HepG2 (cell line): ENCODE measurements at regions not wholly inside any gene's neighbourhood (a gene's known extent, or its start where the extent isn't known, plus 50 kb on each side); places are given as distances from the start of the nearest gene placed in this dataset.

Source experiments
- ATAC-seq: fragments of 200-7000 bp; cut with Tn5 transposase; 3 replicates; pipeline ENCODE4 v1.9.1; 2020; ENCODE audit warnings: mild to moderate bottlenecking, moderate library complexity
- BruUV-seq: library from RNA; stranded (reverse); fragments of 400-500 nt; replicated peaks from 2 replicates; lab custom pipeline; 2021; lab: Mats Ljungman, UMichigan
- CTCF ChIA-PET: fragments of 300-600 bp; formaldehyde crosslinking; extraction: SDS; loops from one replicate; lab custom pipeline; 2021; ENCODE audit warnings: low total read pairs, inconsistent platforms, low intra/inter-chr PET ratio; lab: Yijun Ruan, JAX
- POLR2A ChIA-PET: fragments of 350-600 bp; sonication (Branson Sonifier 250); formaldehyde crosslinking; loops from one replicate; lab custom pipeline; 2020; ENCODE audit warnings: antibody characterized with exemption, inconsistent platforms; lab: Yijun Ruan, JAX
- DNase-seq: peaks from one replicate; pipeline ENCODE4 v3.0.0-alpha.2; 2015; ENCODE audit warnings: low spot score
- FAIRE-seq: peaks from 3 replicates; lab custom pipeline; 2011; peaks lifted over from hg19 to GRCh38; lab: Jason Lieb, UNC
- H2AFZ ChIP-seq: one replicate; pipeline ENCODE4 v1.6.1; 2011; ENCODE audit warnings: low read length, inconsistent platforms
- H3K27ac ChIP-seq: fragments of 300-600 bp; 3 replicates; pipeline ENCODE4 v1.8.0; 2011; ENCODE audit warnings: mixed run types, mild to moderate bottlenecking, mixed read lengths, low read length, inconsistent platforms; ENCODE audit not compliant: insufficient read depth; ENCODE audit errors: extremely low read length
- H3K27me3 ChIP-seq, 2 experiments: fragments of 200-600 bp in 1 of 2; 2 replicates in 1 of 2; 3 replicates in 1 of 2; pipeline versions ENCODE4 v1.6.0 to v1.8.0; 2011; ENCODE audit warnings: low read length in 2 of 2, mild to moderate bottlenecking in 2 of 2, moderate library complexity in 2 of 2, inconsistent platforms in 1 of 2; ENCODE audit not compliant: insufficient read depth in 2 of 2, control insufficient read depth in 1 of 2
- H3K36me3 ChIP-seq, 2 experiments: fragments of 200-600 bp in 1 of 2; replicated peaks in 1 of 2; 2 replicates in 1 of 2; 3 replicates in 1 of 2; pipeline versions ENCODE4 v1.5.1 to v1.8.0; 2011; ENCODE audit warnings: low read length in 2 of 2, inconsistent platforms in 1 of 2; ENCODE audit not compliant: insufficient read depth in 2 of 2, control insufficient read depth in 1 of 2
- H3K4me1 ChIP-seq: 2 replicates; pipeline ENCODE4 v1.5.1; 2012; ENCODE audit warnings: low read length, inconsistent platforms; ENCODE audit not compliant: insufficient read depth
- H3K4me2 ChIP-seq: 2 replicates; pipeline ENCODE4 v1.6.0; 2011; ENCODE audit warnings: low read depth, low read length, inconsistent platforms
- H3K4me3 ChIP-seq, 3 experiments: fragments of 200-600 bp in 1 of 3; sonication (generic), shearing (Covaris generic) in 1 of 3; replicated peaks in 1 of 3; 2 replicates each; pipeline ENCODE4 v1.5.1; 2011 to 2016; ENCODE audit warnings: low read length in 3 of 3, inconsistent platforms in 2 of 3, low read depth in 2 of 3, mild to moderate bottlenecking in 2 of 3, control low read depth in 1 of 3, mixed read lengths in 1 of 3; ENCODE audit not compliant: insufficient read depth in 1 of 3
- H3K79me2 ChIP-seq: one replicate; pipeline ENCODE4 v1.6.1; 2011; ENCODE audit warnings: low read length, inconsistent platforms; ENCODE audit not compliant: insufficient read depth
- H3K9ac ChIP-seq: 2 replicates; pipeline ENCODE4 v1.6.0; 2011; ENCODE audit warnings: mild to moderate bottlenecking, low read depth, low read length, inconsistent platforms; ENCODE audit not compliant: insufficient read depth
- H3K9me3 ChIP-seq: 2 replicates; pipeline ENCODE4 v1.5.1; 2012; ENCODE audit warnings: mild to moderate bottlenecking, low read length
- H4K20me1 ChIP-seq: 2 replicates; pipeline ENCODE4 v1.6.0; 2011; ENCODE audit warnings: inconsistent platforms, mild to moderate bottlenecking, low read length, moderate library complexity; ENCODE audit not compliant: insufficient read depth
- ELF3 ChIP-seq: IDR thresholded peaks from 2 replicates; pipeline ENCODE4 v1.6.1; 2016; ENCODE audit warnings: missing genetic modification reagents, missing compliant biosample characterization
- GATAD2A ChIP-seq: IDR thresholded peaks from 2 replicates; pipeline ENCODE4 v1.6.1; 2016
- KDM4B ChIP-seq: sonication (generic); formaldehyde crosslinking; IDR thresholded peaks from 2 replicates; pipeline ENCODE4 v1.4.0; 2020; ENCODE audit warnings: missing genetic modification reagents
- MAFF ChIP-seq: IDR thresholded peaks from 2 replicates; pipeline ENCODE4 v1.6.1; 2011; ENCODE audit warnings: low read depth, low read length, improper control_type of control experiment
- MAFK ChIP-seq, 2 experiments: IDR thresholded peaks in 1 of 2; conservative IDR thresholded peaks in 1 of 2; 2 replicates each; pipeline ENCODE4 v1.6.1; 2011; ENCODE audit warnings: improper control_type of control experiment in 2 of 2, low read length in 2 of 2
- MTA1 ChIP-seq: sonication (generic); formaldehyde crosslinking; IDR thresholded peaks from 2 replicates; pipeline ENCODE4 v1.4.0; 2020; ENCODE audit warnings: missing genetic modification reagents, mild to moderate bottlenecking, borderline replicate concordance
- ONECUT2 ChIP-seq: sonication (generic); formaldehyde crosslinking; IDR thresholded peaks from 2 replicates; pipeline ENCODE4 v1.4.0; 2020; ENCODE audit warnings: missing genetic modification reagents
- RCOR2 ChIP-seq: IDR thresholded peaks from 2 replicates; pipeline ENCODE4 v1.6.1; 2016; ENCODE audit warnings: missing biosample characterization, missing genetic modification reagents
- SATB2 ChIP-seq: sonication (generic); formaldehyde crosslinking; IDR thresholded peaks from 2 replicates; pipeline ENCODE4 v1.5.0; 2020; ENCODE audit warnings: missing genetic modification reagents
- SMARCE1 ChIP-seq: fragments of 450-650 bp; IDR thresholded peaks from 2 replicates; pipeline ENCODE4 v1.6.1; 2017; ENCODE audit warnings: borderline replicate concordance
- TOE1 ChIP-seq: sonication (generic); formaldehyde crosslinking; IDR thresholded peaks from 2 replicates; pipeline ENCODE4 v1.4.0; 2020; ENCODE audit warnings: mild to moderate bottlenecking, missing genetic modification reagents
- ZFP36L1 ChIP-seq: sonication (generic); formaldehyde crosslinking; IDR thresholded peaks from 2 replicates; pipeline ENCODE4 v1.8.0; 2022; ENCODE audit warnings: mild to moderate bottlenecking, missing genetic modification reagents, moderate library complexity
- ZNF138 ChIP-seq: sonication (generic); formaldehyde crosslinking; IDR thresholded peaks from 2 replicates; pipeline ENCODE4 v1.5.0; 2020; ENCODE audit warnings: mild to moderate bottlenecking, low read depth, missing genetic modification reagents
- ZNF484 ChIP-seq: sonication (generic); formaldehyde crosslinking; IDR thresholded peaks from 2 replicates; pipeline ENCODE4 v1.5.1; 2020; ENCODE audit warnings: mild to moderate bottlenecking, low read depth, missing genetic modification reagents, borderline replicate concordance
- ZNF609 ChIP-seq: sonication (generic); formaldehyde crosslinking; IDR thresholded peaks from 2 replicates; pipeline ENCODE4 v1.4.0; 2020; ENCODE audit warnings: mild to moderate bottlenecking, missing genetic modification reagents, borderline replicate concordance
- ZNF674 ChIP-seq: sonication (generic); formaldehyde crosslinking; IDR thresholded peaks from 2 replicates; pipeline ENCODE4 v1.5.0; 2020; ENCODE audit warnings: low read depth, mild to moderate bottlenecking, missing genetic modification reagents
- ZNF737 ChIP-seq: sonication (generic); formaldehyde crosslinking; IDR thresholded peaks from 2 replicates; pipeline ENCODE4 v1.5.0; 2020; ENCODE audit warnings: missing genetic modification reagents, mild to moderate bottlenecking, borderline replicate concordance
- ZNF850 ChIP-seq: sonication (generic); formaldehyde crosslinking; conservative IDR thresholded peaks from 2 replicates; pipeline ENCODE4 v1.9.0; 2021; ENCODE audit warnings: mild to moderate bottlenecking, missing genetic modification reagents
- WGBS: methylation state at CpG from one replicate; pipeline ENCODE4 v1.1.6; 2017; ENCODE audit warnings: low lambda C conversion rate; 5-methylcytosine and 5-hydroxymethylcytosine counted together
- in situ Hi-C: cut with HindIII; loops from 2 replicates; pipeline ENCODE4 v1.10.0; 2017; ENCODE audit warnings: low pct_unique_long_range_greater_than_20kb; ENCODE audit not compliant: extremely low pct_ligation_motif_present
- intact Hi-C: fragments of 100-400 bp; cut with micrococcal nuclease; formaldehyde crosslinking; loops from one replicate; pipeline ENCODE4 v1.10.0; 2022; ENCODE audit not compliant: unreplicated experiment

- H3K4me1 ChIP-seq, result no peaks in the 10 kb centered on the region
Observed at GRCh38 chr14:28941758-28942157, 175.2 kb downstream of the FOXG1 start.

GRCh38 chr14:28944605-28945004 is 178.0 kb downstream of the FOXG1 start:
- no TSS peak for BruUV-seq

More at GRCh38 chr14:28941758-28942157, 175.2 kb downstream of the FOXG1 start:
- WGBS, result 2% methylated on average over 1 of the region's 1 CpG
- no peak overlapping the region for H3K4me2 ChIP-seq
- no peak for ATAC-seq
- intact Hi-C loops (no loop called here), in situ Hi-C loops (no loop called here)
- DNase-seq, result no peak
- no peak overlapping the region for H2AFZ ChIP-seq
- H4K20me1 ChIP-seq, result no peaks in the 10 kb centered on the region
- TF ChIP-seq RCOR2 (no peak), TOE1 (CRISPR knock-in tag) (no peak), ZNF850 (CRISPR knock-in tag) (no peak), MAFF (peak; percentile 84), MAFK (conservative IDR thresholded peaks at IDR 0.05 in 1 of 2, IDR thresholded peaks at IDR 0.05 in 1 of 2; ENCODE audit: low read length in 2 of 2) (peak; percentile 82 to 92)
- H3K79me2 ChIP-seq, result no peaks in the 10 kb centered on the region
- peaks cover 81% of the 10 kb centered on the region for H3K9me3 ChIP-seq
- H3K9ac ChIP-seq, result no peak overlapping the region
- no peak for FAIRE-seq
- ChIA-PET POLR2A (no interaction called here), CTCF (no interaction called here)
- no peaks in the 10 kb centered on the region for H3K27me3 ChIP-seq
- H3K27ac ChIP-seq, result no peak overlapping the region
- H3K36me3 ChIP-seq, result no peaks in the 10 kb centered on the region
- BruUV-seq, result no TSS peak
- no peak overlapping the region for H3K4me3 ChIP-seq

More at GRCh38 chr14:28944605-28945004, 178.0 kb downstream of the FOXG1 start:
- in situ Hi-C loops, result no loop called here
- H4K20me1 ChIP-seq, result no peaks in the 10 kb centered on the region
- 6% methylated on average over 2 of the region's 2 CpGs for WGBS
- H3K4me3 ChIP-seq, result no peak overlapping the region
- no peaks in the 10 kb centered on the region for H3K4me1 ChIP-seq
- DNase-seq, result no peak
- H3K27ac ChIP-seq, result no peak overlapping the region
- peaks cover 95% of the 10 kb centered on the region for H3K9me3 ChIP-seq
- H3K36me3 ChIP-seq, result no peaks in the 10 kb centered on the region
- H3K4me2 ChIP-seq, result no peak overlapping the region
- H3K27me3 ChIP-seq, result no peaks in the 10 kb centered on the region
- no peaks in the 10 kb centered on the region for H3K79me2 ChIP-seq
- no peak overlapping the region for H3K9ac ChIP-seq
- no peak for ATAC-seq
- ChIA-PET CTCF (no interaction called here), POLR2A (no interaction called here)
- intact Hi-C loops, result no loop called here
- no peak for TF ChIP-seq GATAD2A (CRISPR knock-in tag)
- no peak for TF ChIP-seq SMARCE1
- TF ChIP-seq ZNF674 (CRISPR knock-in tag), result no peak
- no peak for TF ChIP-seq KDM4B (CRISPR knock-in tag)
- TF ChIP-seq SATB2 (CRISPR knock-in tag), result no peak
- no peak for TF ChIP-seq ONECUT2 (CRISPR knock-in tag)
- TF ChIP-seq ZNF138, result no peak
- TF ChIP-seq ZNF609, result no peak
- TF ChIP-seq ZNF737 (CRISPR knock-in tag), result no peak
- TF ChIP-seq ZNF484 (CRISPR knock-in tag), result no peak
- TF ChIP-seq ZFP36L1 (CRISPR knock-in tag), result no peak
- TF ChIP-seq MTA1 (CRISPR knock-in tag), result no peak
- no peak for TF ChIP-seq ELF3
- no peak for FAIRE-seq
- no peak overlapping the region for H2AFZ ChIP-seq
